ENCODE measurements at regions not wholly inside any gene's neighbourhood (a gene's known extent, or its start where the extent isn't known, plus 50 kb on each side); places are given as distances from the start of the nearest gene placed in this dataset.

- no peak overlapping the region for H3K4me3 ChIP-seq (ENCODE audit: low read length in 3 of 3)
- intact Hi-C loops (cut with DNase I) = no loop called here
- no peak for DNase-seq
- no peaks in the 10 kb centered on the region for H3K36me3 ChIP-seq (ENCODE audit: control insufficient read depth in 2 of 3, insufficient read depth in 3 of 3, low read length in 3 of 3)
- no peak overlapping the region for H3K9ac ChIP-seq (ENCODE audit: low read length in 3 of 3)
- no peak for TF ChIP-seq CTCF (IDR thresholded peaks at IDR 0.05; ENCODE audit: borderline replicate concordance, extremely low read depth, insufficient read depth)
- H3K27ac ChIP-seq (ENCODE audit: low read depth in 2 of 2, low read length in 2 of 2) = no peak overlapping the region
- no peaks in the 10 kb centered on the region for H3K9me3 ChIP-seq (ENCODE audit: control insufficient read depth in 2 of 3, insufficient read depth in 1 of 3, low read length in 3 of 3)
- no peaks in the 10 kb centered on the region for H3K4me1 ChIP-seq (ENCODE audit: control insufficient read depth in 2 of 3, insufficient read depth in 2 of 3, low read depth in 1 of 3, low read length in 3 of 3)
- no peak for FAIRE-seq
- no peaks in the 10 kb centered on the region for H3K27me3 ChIP-seq (ENCODE audit: control insufficient read depth, insufficient read depth, low read length)
Measured at GRCh38 chr11:29006668-29007067, 898.5 kb downstream of the METTL15 start.

GRCh38 chr11:29005401-29005980 lies 897.3 kb downstream of the METTL15 start:
- H3K4me3 ChIP-seq (ENCODE audit: low read length in 3 of 3) = no peak overlapping the region
- no peaks in the 10 kb centered on the region for H3K4me1 ChIP-seq (ENCODE audit: control insufficient read depth in 2 of 3, insufficient read depth in 2 of 3, low read depth in 1 of 3, low read length in 3 of 3)
- no peak for TF ChIP-seq CTCF (IDR thresholded peaks at IDR 0.05; ENCODE audit: borderline replicate concordance, extremely low read depth, insufficient read depth)
- no peak overlapping the region for H3K27ac ChIP-seq (ENCODE audit: low read depth in 2 of 2, low read length in 2 of 2)
- H3K27me3 ChIP-seq (ENCODE audit: control insufficient read depth, insufficient read depth, low read length) = no peaks in the 10 kb centered on the region
- DNase-seq = no peak
- no peaks in the 10 kb centered on the region for H3K9me3 ChIP-seq (ENCODE audit: control insufficient read depth in 2 of 3, insufficient read depth in 1 of 3, low read length in 3 of 3)
- H3K36me3 ChIP-seq (ENCODE audit: control insufficient read depth in 2 of 3, insufficient read depth in 3 of 3, low read length in 3 of 3) = no peaks in the 10 kb centered on the region
- FAIRE-seq = no peak
- intact Hi-C loops (cut with DNase I) = no loop called here
- H3K9ac ChIP-seq (ENCODE audit: low read length in 3 of 3) = no peak overlapping the region

- Histone ChIP-seq H3K4me1 (ENCODE audit: control insufficient read depth in 2 of 3, insufficient read depth in 2 of 3, low read depth in 1 of 3, low read length in 3 of 3) (no peaks in the 10 kb centered on the region), H3K9me3 (ENCODE audit: control insufficient read depth in 2 of 3, insufficient read depth in 1 of 3, low read length in 3 of 3) (no peaks in the 10 kb centered on the region), H3K36me3 (ENCODE audit: control insufficient read depth in 2 of 3, insufficient read depth in 3 of 3, low read length in 3 of 3) (no peaks in the 10 kb centered on the region), H3K4me3 (ENCODE audit: low read length in 3 of 3) (no peak overlapping the region), H3K27me3 (ENCODE audit: control insufficient read depth, insufficient read depth, low read length) (no peaks in the 10 kb centered on the region), H3K9ac (ENCODE audit: low read length in 3 of 3) (no peak overlapping the region), H3K27ac (ENCODE audit: low read depth in 2 of 2, low read length in 2 of 2) (no peak overlapping the region)
- no peak for FAIRE-seq
- TF ChIP-seq CTCF (IDR thresholded peaks at IDR 0.05; ENCODE audit: borderline replicate concordance, extremely low read depth, insufficient read depth) = no peak
- DNase-seq = no peak
- intact Hi-C loops (cut with DNase I) = no loop called here
Measured at GRCh38 chr11:29002816-29003215, 894.6 kb downstream of the METTL15 start.

GRCh38 chr11:28999620-29000019 lies 891.4 kb downstream of the METTL15 start:
- Histone ChIP-seq H3K9ac (ENCODE audit: low read length in 3 of 3) (no peak overlapping the region), H3K4me3 (ENCODE audit: low read length in 3 of 3) (no peak overlapping the region), H3K27ac (ENCODE audit: low read depth in 2 of 2, low read length in 2 of 2) (no peak overlapping the region), H3K4me1 (ENCODE audit: control insufficient read depth in 2 of 3, insufficient read depth in 2 of 3, low read depth in 1 of 3, low read length in 3 of 3) (no peaks in the 10 kb centered on the region), H3K9me3 (ENCODE audit: control insufficient read depth in 2 of 3, insufficient read depth in 1 of 3, low read length in 3 of 3) (no peaks in the 10 kb centered on the region), H3K27me3 (ENCODE audit: control insufficient read depth, insufficient read depth, low read length) (no peaks in the 10 kb centered on the region), H3K36me3 (ENCODE audit: control insufficient read depth in 2 of 3, insufficient read depth in 3 of 3, low read length in 3 of 3) (no peaks in the 10 kb centered on the region)
- TF ChIP-seq CTCF (IDR thresholded peaks at IDR 0.05; ENCODE audit: borderline replicate concordance, extremely low read depth, insufficient read depth) = no peak
- FAIRE-seq = no peak
- intact Hi-C loops (cut with DNase I) = no loop called here
- no peak for DNase-seq

Measured in kidney (tissue), 13 donors.